Left renal cortex interstitium (tissue), 4 donors: ENCODE measurements at regions not wholly inside any gene's neighbourhood (a gene's known extent, or its start where the extent isn't known, plus 50 kb on each side); places are given as distances from the start of the nearest gene placed in this dataset.
"Not testable (repeated sequence)": the region's sequence is repeated elsewhere in the genome, so short reads cannot be mapped to it uniquely, and the experiment has no call there.

Experiments
- DNase-seq, 4 donors: peaks; one replicate each; pipeline ENCODE4 v3.0.0-alpha.2; 2013; ENCODE audit warnings: low read depth in 4 of 4, low spot score in 2 of 4, missing footprints in 1 of 4

DNA sequence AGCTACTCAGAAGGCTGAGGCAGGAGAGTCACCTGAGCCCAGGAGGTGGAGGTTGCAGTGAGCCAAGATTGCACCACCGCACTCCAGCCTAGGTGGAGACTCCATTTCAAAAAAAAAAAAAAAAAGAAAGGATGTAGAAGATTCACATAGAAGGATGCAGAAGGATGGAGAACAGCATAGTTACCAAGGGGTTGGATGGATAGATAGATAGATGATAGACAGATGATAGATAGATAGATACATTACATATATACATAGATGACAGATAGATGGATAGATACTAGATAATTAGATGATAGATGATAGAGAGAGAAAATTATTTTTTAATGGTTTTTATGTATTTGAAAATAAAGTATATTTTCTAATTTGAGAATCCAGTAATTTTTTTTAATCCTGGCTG is 160.7 kb upstream of the ARID1B start:
- no peak for DNase-seq

DNA sequence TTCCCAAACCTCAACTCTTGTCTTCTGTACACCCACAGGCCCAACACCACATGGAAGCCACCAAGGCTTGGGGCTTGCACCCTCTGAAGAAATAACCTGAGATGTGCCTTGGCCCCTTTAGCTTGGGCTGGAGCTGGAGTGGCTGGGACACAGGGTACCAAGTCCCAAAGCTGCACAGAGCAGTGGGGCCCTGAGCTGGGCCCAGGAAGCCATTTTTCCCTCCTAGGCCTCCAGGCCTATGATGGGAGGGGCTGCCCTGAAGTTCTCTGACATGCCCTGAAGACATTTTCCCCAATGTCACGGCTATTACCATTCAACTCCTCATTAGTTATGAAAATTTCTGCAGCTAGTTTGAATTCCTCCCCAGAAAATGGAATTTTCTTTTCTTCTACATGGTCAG is 163.2 kb upstream of the ARID1B start:
- DNase-seq: no peak

DNA sequence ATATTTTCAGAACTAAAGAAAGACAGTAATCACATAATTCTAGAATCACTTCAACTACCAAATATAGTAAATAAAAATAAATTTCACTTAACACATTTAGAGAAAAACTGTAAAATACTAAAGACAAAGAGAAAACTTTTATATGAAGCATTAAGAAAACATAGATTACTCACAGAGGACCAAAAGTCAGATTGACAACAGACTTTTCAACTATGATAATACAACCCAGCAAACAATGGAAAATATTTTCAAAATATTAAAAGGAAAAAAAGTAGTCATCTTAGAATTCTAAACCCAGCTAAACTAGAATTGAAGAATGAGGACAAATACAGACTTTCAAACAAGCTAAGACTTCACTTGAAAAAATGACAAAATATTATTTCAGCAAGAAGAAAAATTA is 164.8 kb upstream of the ARID1B start:
- DNase-seq: no peak

DNA sequence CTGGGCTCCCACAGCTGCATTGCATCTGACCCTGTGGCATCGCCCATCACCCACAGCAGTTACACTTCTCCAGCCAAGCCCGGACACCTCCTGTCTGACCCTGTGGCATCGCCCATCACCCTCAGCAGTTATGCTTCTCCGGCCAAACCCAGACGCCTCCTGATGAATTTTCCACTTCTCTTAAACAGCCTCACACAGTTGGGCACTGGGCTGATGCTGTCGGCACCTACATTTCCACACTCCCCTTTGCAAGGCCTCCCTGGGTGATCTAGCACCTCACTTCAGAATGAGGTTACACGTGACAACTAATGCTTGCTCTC is 175.2 kb upstream of the ARID1B start:
- no peak for DNase-seq

DNA sequence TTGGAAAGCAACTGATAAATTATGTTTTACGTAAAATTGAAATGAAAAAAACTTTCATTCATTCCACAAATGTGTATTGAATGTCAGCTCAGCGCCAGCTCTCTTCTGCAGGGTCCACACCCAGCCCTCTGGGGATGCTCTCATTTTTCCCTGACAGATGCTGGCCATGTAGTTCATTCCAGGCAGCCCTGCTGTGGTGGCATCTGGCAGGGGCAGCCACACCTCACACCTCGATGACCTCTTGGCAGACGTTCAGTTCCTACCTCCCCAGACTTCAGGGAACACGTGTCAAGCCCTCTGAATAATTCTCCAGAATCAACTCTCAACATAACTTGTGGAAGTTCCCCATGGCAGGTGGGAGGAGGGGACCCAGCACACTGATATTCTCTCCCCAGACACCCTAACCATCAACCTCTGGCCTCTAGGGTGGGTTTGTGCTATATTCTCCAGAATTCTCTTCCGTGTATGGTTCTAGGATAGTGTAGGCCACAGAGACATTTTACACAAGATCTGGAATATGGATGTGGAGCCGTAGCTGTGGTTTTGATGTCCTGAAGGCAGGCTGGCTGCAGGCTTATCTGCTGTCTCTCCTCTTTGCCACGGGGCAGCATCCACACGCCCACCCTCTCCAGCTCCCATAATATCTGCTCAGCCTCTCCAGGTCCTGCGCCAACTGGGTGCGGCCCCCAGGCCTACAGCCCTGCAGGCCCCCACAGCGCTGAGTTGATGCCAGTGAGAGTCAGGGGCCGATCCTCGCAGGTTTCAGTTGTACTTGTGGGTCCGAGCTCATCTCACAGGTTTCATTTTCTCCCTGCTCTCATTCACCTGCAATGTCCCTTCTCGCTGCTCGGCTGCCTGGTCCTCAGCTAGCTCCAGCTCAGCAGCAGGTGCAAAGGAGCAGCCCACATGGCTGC is 175.8 kb upstream of the ARID1B start:
- no peak for DNase-seq

DNA sequence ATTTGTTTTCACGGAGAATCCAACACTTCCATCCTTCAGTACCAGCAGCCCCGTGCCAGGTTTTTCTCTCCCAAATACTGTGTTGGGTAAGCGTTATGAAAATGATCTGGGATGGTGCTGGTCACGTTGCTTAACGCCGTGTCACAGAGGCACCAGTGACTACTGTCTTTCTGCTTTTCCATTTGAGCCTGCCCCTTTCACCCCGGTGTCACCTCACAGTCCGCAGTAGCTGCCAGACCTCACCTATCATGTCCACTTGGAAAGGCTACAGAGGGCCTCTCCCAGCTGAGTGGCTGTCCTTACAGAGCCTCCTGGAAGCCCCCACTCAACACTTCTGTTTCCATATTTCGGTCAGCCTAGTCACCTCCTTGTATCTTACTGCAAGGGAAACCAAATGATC is 176.5 kb upstream of the ARID1B start:
- DNase-seq: no peak

DNA sequence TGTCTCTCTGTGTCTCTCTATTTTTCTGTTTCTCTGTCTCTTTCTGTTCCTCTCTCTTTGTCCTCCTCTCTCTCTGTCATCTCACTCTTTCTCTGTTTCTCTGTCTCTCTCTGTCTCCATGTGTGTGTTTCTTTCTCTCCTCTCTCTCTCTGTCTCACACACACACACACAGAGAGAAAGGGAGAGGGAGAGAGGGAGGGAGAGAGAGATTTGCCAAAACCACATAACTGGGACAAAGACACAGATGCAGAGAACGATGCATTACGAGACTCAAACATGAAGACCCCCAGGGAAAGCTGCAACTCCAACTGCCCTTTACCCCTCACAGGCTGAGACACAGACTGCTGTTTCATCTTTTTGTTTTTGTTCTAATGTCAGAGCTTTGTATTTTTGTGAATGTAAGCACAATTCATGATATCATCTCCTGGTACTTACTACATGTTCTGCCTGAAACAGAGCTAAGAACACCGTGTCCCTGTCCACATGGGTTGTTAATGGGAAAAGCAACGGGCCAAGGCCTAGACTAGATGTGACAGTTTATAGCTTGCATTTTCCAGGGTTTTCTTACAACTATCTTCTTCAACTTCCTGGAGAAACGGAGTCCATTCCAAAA is 177.1 kb upstream of the ARID1B start:
- DNase-seq: no peak

DNA sequence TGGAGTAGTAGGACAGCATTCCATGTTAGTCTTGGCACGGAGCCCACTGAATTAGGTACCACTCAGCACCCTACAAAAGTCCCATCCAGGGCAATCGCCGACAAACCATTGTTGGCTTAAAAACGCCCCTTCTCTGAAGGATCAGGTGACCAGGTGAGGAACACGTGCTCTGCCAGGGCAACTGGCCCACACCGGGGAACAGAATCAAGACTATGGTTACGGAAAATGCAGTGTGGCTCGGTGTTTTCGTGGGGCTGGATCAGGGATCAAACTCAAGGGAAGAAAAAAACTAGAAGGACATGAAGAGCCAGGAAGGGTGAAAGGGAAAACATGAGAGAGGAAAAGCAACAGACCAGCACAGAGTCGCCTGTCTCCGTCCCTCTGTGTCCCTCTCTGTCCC is 177.8 kb upstream of the ARID1B start:
- DNase-seq: no peak

DNA sequence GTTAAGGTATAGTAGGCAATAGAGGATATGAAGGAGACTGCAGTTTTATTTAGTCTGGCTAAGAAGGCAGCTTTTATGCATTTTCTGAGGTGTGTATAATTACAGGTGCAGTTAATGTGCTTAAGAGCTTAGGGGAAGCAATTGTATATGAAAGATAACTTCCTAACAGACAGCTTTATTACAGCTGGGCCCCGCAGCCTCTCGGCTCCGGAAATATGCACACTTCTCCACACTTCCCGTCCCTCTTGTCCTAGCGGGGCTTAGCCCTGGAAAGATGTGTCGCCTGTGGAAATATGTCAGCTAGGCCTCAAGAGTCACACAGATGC is 178.4 kb upstream of the ARID1B start:
- DNase-seq: no peak

DNA sequence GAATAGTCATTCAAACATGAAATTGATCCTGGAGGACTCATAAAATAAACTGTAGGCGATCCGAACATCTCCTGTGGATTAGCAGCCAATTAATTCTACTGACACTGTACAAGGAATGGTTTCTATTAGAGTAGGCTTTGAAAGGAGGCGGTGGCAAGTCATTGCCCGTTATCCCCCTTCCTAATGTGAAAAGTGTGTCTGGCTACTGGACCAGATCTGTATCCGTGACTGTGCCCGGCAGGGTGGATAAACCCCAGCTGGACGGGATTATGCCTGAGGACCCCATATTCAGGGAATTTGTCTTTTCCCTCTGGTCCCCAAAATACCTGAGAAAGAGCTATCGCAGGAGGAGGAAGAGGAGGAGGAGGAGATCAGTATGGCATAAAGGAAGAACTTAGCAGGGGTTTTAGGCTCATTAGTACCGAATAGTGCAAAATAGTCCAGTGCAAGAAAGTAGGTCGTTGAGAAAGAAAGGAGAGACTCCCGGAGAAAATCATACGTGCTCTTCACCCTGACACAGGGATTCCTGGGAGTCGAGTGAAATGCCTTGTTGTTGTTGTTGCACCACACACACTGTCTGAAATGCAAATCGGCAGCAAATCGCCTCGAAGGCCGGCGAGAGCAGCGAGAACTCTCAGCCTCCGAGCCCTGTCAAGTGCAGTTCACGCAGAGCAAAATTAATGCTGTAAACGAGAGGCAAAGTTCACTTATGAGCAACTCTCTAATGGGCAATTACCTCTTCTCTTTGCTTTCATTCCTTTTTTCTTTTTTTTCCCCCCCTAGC is 178.9 kb upstream of the ARID1B start:
- DNase-seq: no peak

DNA sequence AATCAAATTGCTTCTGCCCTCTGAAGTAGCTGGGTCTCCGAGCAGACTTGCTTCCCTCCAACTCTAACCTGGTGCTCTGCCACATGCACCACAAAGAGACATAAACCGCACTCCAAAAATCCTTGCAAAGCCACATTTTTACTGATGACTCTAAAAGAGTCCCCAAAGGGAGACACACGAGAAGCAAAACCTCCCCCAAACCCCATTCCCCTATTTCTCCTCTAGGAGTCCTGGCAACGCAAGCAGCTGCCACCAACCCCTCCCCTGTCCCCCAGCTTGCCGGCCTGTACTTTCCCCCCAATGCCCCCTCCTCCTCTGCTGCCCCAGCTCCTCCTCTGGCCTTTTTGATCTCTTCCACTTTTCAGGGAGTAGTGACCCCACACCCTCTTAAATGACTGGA is 180.1 kb upstream of the ARID1B start:
- DNase-seq: no peak

DNA sequence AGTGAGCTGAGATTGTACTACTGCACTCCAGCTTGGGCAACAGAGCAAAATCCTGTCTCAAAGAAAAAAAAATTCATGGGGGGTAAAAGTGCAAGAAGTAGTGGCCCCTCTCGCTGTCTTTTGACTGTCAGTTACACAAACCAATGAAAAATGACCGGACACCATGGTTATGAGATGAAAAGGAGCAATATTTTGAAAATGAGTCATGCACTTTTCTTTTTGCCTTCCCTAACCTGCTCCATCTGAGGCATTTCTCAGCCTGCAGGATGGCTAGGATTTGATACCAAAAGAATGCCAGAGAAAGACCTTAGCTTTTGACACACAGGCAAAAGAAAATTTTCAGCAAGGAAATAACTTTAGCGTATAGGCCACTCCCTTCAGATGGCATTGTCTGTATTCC is 181.7 kb upstream of the ARID1B start:
- no peak for DNase-seq

DNA sequence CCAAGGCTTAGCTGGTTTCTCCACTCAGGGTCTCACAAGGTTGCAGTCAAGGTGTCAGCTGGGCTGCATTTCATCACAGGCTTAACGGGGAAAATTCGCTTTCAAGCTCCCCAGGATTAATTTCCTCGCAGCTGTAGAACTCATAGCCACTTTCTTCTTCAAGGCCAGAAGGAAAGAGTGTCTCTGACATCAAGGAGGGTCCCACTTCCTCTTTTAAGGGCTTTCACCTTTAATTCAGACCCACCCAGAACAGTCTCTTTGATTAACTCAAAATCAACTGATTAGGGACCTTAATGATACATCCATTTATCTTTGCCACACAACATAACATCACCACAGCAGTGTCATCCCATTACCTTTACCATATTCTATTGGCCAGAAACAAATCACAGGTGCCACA is 183.3 kb upstream of the ARID1B start:
- no peak for DNase-seq

DNA sequence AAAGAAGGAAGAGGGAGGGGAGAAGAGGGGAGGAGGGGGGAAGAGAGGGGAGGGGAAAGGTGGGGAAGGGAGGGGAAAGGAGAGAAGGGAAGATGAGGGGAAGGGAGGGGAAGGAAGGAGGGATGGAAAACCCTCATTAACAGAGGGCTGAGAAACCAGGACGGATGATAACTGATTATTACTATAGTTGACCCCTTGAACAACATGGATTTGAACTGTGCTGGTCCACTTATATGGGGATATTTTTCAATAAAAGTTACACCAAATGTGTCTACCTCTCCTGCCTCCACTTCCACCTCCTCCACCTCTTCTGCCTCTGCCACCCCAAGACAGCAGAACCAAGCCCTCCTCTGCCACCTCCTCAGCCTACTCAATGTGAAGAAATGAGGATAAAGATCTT is 184.1 kb upstream of the ARID1B start:
- DNase-seq: no peak

DNA sequence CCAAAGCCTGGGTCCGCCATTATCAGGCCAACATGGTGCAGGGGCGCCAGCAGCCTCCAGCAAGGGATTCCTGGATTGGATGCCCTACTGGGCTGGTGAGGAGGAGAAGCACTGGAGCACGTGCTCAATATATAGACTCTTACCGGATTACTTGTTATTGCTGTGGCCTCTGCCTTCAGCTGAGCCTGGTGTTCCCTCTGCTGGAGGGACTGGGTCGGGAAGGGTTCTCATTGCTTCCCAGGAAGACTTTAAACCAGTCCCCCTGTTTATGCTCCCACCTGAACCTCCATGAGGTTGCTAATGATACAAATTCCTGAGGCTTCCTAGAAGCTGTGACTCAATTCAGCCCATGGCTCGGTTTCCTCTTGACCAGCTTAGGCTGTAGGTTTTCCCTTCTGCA is 186.7 kb upstream of the ARID1B start:
- DNase-seq: no peak

DNA sequence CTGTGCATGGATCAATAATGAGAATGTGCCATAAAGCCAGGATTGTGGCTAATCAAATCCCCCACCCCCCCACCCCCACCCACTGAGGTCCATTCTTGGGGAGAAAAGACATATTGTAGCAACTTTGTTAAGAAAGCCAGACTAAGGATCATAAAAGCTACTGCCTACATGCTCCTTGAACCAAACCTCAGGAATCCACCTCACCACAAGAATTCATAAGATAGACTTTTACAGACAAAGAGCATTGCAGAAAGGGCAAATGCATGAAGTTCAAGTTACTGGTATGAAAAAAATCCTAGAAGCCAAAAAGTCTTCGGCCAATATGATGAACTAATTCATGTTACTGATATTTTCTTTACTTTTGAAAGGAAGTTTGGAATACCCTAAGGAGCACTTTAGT is 187.9 kb upstream of the ARID1B start:
- DNase-seq: no peak

DNA sequence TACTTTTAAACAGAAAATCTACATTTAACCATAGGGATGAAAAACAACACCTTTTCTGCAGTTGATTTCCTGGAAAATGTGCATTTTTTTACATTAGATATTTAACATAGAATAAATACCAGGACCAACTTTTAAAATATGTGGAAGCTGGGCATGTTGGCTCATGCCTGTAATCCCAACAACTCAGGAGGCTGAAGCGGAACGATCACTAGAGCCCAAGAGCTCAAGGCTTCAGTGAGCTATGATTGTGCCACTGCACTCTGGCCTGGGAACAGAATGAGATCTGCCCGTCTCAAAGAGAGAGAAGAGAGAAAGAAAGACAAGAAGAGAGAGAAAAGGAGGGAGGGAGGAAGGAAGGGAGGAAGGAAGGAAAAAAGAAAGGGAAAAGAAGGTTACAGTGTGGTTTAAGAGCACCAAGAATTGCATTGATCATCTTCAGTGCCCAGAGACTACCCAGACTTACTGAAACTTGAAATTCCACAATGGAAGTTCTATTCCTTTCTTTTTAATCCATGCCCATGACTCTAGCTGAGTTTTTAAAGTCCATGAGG is 189.4 kb upstream of the ARID1B start:
- DNase-seq: no peak

DNA sequence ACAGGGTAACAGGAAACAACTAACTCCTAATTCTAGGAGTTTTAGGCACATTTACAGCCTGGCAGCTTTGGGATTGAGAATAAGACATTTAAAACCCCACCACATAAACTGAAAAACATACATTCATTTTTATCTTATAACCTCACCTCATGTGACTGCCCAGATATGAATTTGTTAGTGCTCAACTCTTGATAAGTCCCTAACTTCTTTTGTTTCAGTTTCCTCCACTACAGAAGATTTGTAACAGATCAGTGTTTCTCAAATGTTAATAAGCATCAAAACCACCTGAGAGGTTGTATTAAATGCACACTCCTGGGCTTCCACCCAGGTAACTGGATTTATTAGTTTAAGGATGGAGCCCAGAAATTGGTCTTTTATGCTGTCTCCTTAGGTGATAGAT is 190.1 kb upstream of the ARID1B start:
- DNase-seq: no peak

DNA sequence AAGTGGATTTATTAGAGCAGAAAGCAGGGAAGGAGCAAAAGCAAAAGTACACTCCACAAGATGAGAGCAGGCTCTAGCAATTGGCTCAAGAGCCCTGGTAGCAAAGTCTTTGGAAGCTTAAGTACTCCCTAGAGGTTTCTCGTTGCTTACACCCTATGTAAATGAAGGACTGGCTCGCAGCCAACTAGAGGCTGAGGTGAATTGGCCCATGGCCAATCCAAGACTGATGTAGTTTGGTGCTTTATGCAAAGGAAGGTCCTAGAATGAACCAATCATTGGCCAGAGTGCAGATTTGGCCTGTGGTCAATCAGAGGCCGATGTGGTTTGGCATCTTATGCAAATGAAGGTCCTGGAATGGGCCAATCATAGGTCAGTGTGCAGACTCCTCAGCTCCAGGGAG is 191.3 kb upstream of the ARID1B start:
- DNase-seq: no peak

DNA sequence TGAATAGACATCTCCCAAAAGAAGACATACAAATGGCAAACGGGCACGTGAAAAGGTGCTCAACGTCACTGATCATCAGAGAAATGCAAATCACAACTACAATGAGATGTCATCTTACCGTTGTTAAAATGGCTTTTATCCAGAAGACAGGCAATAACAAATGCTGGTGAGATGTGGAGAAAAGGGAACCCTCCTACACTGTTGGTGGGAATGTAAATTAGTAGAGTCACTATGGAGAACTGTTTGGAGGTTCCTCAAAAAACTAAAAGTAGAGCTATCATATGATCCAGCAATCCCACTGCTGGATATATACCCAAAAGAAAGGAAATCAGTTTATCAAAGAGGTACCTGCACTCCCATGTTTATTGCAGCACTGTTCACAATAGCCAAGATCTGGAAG is 193.1 kb upstream of the ARID1B start:
- not testable (repeated sequence) for DNase-seq

DNA sequence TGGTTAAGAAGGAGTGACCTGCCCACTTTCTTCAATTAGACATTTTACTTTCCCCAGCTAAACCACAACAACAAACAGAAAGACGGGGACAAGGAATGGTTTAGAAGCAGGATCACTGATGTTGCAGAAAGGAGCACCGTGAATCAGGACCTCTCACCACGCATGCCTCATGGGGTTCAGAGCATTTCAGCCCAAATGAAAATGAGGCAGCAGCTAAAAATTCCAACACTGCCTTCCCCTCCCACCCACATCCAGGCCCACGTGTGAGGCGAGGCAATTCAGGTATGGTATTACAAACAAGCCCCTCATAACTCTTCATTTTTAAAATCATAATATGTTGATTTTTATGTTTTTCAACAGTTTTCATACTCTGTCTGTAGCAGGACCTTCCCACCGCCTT is 194.1 kb upstream of the ARID1B start:
- no peak for DNase-seq

DNA sequence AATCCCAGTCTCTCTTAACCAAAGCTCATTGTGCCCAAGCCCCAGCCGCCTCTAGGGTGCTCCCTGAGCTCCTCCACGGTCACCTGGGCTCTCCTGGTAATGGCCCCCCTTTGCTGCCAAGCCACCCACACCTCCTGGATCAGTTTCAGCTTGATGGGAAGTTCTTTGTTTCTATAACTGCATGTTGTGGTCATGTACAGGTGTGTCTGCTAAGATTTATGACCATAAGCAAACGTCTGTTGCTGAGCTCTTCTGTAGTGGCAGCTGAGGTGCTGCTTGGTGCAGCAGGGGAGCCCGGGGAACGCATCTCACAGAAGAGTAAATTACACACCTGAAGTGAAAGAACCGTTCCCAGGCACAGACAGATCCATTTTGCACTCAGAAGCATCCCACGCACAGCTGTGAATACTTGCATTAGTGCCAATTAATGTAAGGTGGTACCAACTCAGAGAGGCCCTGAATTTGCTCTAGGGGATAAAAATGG is 194.6 kb upstream of the ARID1B start:
- DNase-seq: no peak
